ENCODE measurements at regions not wholly inside any gene's neighbourhood (a gene's known extent, or its start where the extent isn't known, plus 50 kb on each side); places are given as distances from the start of the nearest gene placed in this dataset.

GRCh38 chr1:169031566-169032224, 74.8 kb upstream of the ATP1B1 start:
- intact Hi-C loops (cut with micrococcal nuclease; ENCODE audit: unreplicated experiment), result no loop called here
- Histone ChIP-seq H3K27ac (ENCODE audit: low read depth, low read length, poor library complexity, severe bottlenecking) (no peak overlapping the region), H3K27me3 (replicated peaks; ENCODE audit: insufficient read depth, low read depth, low read length, poor library complexity) (no peaks in the 10 kb centered on the region), H3K4me3 (ENCODE audit: low read depth, low read length, poor library complexity, severe bottlenecking) (no peak overlapping the region), H3K4me1 (ENCODE audit: insufficient read depth, low read length, poor library complexity, severe bottlenecking) (no peaks in the 10 kb centered on the region), H3K9me3 (ENCODE audit: low read depth, low read length, poor library complexity, severe bottlenecking) (no peaks in the 10 kb centered on the region), H3K36me3 (ENCODE audit: insufficient read depth, low read length, poor library complexity, severe bottlenecking) (no peaks in the 10 kb centered on the region)
- no TSS peak for BruUV-seq (replicated peaks)
- ChIA-PET POLR2A (ENCODE audit: low non-redundant PET) (no interaction called here), CTCF (no interaction called here)
- TF ChIP-seq EZH2 (IDR thresholded peaks at IDR 0.05; ENCODE audit: borderline replicate concordance, low read depth, low read length, poor library complexity, severe bottlenecking), result no peak
- TF ChIP-seq, protein P1, sequence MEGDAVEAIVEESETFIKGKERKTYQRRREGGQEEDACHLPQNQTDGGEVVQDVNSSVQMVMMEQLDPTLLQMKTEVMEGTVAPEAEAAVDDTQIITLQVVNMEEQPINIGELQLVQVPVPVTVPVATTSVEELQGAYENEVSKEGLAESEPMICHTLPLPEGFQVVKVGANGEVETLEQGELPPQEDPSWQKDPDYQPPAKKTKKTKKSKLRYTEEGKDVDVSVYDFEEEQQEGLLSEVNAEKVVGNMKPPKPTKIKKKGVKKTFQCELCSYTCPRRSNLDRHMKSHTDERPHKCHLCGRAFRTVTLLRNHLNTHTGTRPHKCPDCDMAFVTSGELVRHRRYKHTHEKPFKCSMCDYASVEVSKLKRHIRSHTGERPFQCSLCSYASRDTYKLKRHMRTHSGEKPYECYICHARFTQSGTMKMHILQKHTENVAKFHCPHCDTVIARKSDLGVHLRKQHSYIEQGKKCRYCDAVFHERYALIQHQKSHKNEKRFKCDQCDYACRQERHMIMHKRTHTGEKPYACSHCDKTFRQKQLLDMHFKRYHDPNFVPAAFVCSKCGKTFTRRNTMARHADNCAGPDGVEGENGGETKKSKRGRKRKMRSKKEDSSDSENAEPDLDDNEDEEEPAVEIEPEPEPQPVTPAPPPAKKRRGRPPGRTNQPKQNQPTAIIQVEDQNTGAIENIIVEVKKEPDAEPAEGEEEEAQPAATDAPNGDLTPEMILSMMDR (conservative IDR thresholded peaks at IDR 0.05; ENCODE audit: low read depth, low read length), result no peak
- no peak for DNase-seq (ENCODE audit: low spot score)

DNA sequence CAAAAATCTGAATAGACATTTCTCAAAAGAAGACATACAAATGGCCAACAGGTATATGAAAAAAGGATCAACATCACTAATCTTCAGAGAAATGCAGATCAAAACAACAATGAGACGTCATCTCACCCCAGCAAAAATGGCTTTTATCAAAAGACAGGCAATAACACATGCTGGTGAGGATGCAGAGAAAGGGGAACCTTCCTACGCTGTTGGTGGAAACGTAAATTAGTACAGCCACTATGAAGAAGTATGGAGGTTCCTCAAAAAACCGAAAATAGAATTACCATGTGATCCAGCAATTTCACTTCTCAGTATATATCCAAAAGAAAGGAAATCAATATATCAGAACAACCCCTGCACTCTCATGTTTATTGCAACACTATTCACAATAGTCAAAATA, 65.1 kb upstream of the ATP1B1 start:
- no TSS peak for BruUV-seq (replicated peaks)
- Histone ChIP-seq H3K27ac (ENCODE audit: low read depth, low read length, poor library complexity, severe bottlenecking) (no peak overlapping the region), H3K4me1 (ENCODE audit: insufficient read depth, low read length, poor library complexity, severe bottlenecking) (no peaks in the 10 kb centered on the region), H3K9me3 (ENCODE audit: low read depth, low read length, poor library complexity, severe bottlenecking) (no peaks in the 10 kb centered on the region), H3K36me3 (ENCODE audit: insufficient read depth, low read length, poor library complexity, severe bottlenecking) (no peaks in the 10 kb centered on the region), H3K27me3 (replicated peaks; ENCODE audit: insufficient read depth, low read depth, low read length, poor library complexity) (no peaks in the 10 kb centered on the region), H3K4me3 (ENCODE audit: low read depth, low read length, poor library complexity, severe bottlenecking) (no peak overlapping the region)
- POLR2A ChIA-PET (ENCODE audit: low non-redundant PET), result no interaction called here
- intact Hi-C loops (cut with micrococcal nuclease; ENCODE audit: unreplicated experiment), result no loop called here
- CTCF ChIA-PET, result no interaction called here
- TF ChIP-seq, protein P1 (conservative IDR thresholded peaks at IDR 0.05; ENCODE audit: low read depth, low read length), result no peak
- TF ChIP-seq EZH2 (IDR thresholded peaks at IDR 0.05; ENCODE audit: borderline replicate concordance, low read depth, low read length, poor library complexity, severe bottlenecking), result no peak
- DNase-seq (ENCODE audit: low spot score), result no peak

DNA sequence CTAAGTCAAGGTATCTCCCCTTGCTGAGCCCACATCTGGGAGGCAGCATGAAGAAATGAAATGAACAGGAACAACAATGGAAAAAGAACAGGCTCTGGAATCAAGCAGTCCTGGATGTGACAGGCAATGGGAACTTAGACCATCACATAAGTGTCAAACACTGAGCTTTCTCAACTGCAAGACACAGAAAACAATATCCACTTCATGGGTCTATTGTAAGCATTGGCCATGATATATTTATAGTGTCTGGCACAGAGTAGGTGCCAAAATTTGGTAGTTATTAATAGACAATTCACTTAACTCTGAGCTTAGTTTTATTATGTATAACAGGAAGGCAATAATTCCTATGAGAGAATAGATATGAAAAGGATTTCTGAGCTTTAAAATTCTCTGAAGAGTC, 64.1 kb upstream of the ATP1B1 start:
- CTCF ChIA-PET, result no interaction called here
- no peak overlapping the region for H3K4me3 ChIP-seq (ENCODE audit: low read depth, low read length, poor library complexity, severe bottlenecking)

More for the DNA sequence above, 64.1 kb upstream of the ATP1B1 start:
- Histone ChIP-seq H3K4me1 (ENCODE audit: insufficient read depth, low read length, poor library complexity, severe bottlenecking) (no peaks in the 10 kb centered on the region), H3K36me3 (ENCODE audit: insufficient read depth, low read length, poor library complexity, severe bottlenecking) (no peaks in the 10 kb centered on the region), H3K9me3 (ENCODE audit: low read depth, low read length, poor library complexity, severe bottlenecking) (no peaks in the 10 kb centered on the region), H3K27ac (ENCODE audit: low read depth, low read length, poor library complexity, severe bottlenecking) (no peak overlapping the region), H3K27me3 (replicated peaks; ENCODE audit: insufficient read depth, low read depth, low read length, poor library complexity) (no peaks in the 10 kb centered on the region)
- BruUV-seq (replicated peaks), result no TSS peak
- TF ChIP-seq, protein P1 (conservative IDR thresholded peaks at IDR 0.05; ENCODE audit: low read depth, low read length), result no peak
- TF ChIP-seq EZH2 (IDR thresholded peaks at IDR 0.05; ENCODE audit: borderline replicate concordance, low read depth, low read length, poor library complexity, severe bottlenecking), result no peak
- POLR2A ChIA-PET (ENCODE audit: low non-redundant PET), result interaction anchor here (0.6 kb wide), 1 partner anchor 611 kb away, joined by 16 read pairs; no protein-coding TSS in a partner anchor
- intact Hi-C loops (cut with micrococcal nuclease; ENCODE audit: unreplicated experiment), result no loop called here
- DNase-seq (ENCODE audit: low spot score), result no peak
